HG03354 (cell line): ENCODE measurements at regions not wholly inside any gene's neighbourhood (a gene's known extent, or its start where the extent isn't known, plus 50 kb on each side); places are given as distances from the start of the nearest gene placed in this dataset.

ENCODE experiments used
- ATAC-seq: cut with Tn5 transposase; IDR thresholded peaks from one replicate; pipeline ENCODE4 v1.9.1; 2021; ENCODE audit warnings: mild to moderate bottlenecking; ENCODE audit not compliant: unreplicated experiment, poor library complexity, severe bottlenecking

DNA sequence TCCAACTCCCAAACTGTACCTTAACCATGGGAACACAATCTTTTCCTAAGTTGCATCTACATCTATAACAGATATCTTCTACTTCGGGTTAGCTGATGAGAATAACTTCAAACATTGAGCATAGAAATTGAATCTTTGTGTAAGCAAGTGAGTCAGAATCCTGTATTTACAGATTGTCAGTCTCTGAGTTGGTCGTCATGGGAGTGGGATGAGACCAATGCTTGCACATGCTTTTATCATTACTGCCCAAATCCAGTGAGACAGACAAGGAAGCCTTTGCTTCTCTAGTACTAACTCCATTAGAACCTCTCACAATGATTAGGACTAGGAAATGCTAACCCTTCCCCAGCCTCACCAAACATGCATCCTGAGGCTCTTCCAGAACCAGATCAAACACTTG lies 587.1 kb upstream of the ZNF717 start:
- ATAC-seq, result no peak

DNA sequence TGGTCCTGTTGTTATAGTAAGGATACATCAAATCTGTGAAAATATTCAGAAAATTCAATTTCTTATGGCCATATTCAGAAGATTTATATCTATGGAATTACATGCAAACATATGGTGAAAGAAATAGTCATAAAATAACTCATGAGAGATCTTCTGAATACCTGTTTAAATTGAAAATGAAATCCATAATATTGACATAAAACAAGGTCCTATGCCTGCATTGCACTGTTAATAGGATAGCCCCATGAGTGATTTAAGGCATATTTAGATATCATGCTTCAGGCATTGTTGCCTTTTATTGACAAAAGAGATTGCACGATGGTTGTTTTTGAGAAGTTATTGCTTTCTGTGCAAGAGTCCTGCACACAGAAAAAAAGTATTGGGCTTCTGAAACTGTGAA lies 591.7 kb upstream of the ZNF717 start:
- ATAC-seq, result no peak

DNA sequence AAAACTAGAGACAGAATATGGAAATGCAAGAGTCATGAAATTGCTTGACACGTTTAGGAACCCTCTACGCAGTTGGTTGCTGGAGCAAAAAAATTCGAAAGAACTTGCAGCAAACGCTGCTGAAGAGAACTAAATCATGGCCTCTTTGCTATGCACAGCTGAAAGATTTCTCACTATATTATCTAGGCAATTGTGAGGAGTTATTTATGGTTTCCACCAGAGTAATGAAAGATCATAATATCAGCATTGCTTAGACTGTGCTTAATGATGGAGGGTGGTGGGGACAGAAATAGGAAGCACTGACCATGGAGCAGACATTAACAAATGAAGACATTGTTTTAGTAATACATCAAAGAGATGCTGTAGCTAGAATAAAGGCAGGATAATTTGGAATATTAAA lies 593.4 kb upstream of the ZNF717 start:
- ATAC-seq, result no peak

DNA sequence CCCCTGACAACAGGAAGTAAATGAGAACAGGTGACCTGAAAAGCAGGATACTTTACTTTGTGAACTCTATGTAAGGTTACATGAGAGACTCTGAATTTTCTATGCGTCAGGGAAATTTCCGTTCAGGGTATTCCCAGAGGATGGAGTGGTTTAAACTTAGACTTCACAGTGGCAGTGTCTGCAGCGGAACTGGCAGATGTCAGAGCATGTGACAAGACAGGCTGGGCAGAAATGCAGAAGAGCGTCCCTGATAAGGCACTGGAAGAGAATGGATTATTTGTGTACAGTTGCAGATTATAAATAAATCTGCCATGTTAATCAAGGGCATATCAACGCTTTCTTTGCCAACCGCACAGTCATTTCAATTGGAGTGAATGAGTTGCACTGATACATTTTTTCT lies 598.4 kb upstream of the ZNF717 start:
- ATAC-seq, result no peak

DNA sequence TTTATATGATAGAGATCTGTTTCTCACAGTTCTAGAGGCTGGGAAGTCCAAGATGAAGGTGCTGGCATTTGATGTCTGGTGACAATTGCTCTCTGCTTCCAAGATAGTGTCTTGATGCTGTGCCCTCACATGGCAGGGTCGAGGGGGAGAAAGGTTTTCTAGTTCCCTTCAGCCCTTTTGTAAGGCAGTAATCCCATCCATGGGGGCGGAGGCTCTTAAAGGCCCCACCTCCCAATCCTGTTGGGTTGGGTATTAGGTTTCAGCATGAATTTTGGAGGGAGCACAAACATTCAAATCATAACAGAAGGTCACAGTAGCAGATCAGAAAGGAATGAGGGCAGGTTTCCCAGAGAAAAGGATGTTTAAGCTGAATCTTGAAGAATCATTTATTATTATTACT lies 601.7 kb upstream of the ZNF717 start:
- no peak for ATAC-seq

DNA sequence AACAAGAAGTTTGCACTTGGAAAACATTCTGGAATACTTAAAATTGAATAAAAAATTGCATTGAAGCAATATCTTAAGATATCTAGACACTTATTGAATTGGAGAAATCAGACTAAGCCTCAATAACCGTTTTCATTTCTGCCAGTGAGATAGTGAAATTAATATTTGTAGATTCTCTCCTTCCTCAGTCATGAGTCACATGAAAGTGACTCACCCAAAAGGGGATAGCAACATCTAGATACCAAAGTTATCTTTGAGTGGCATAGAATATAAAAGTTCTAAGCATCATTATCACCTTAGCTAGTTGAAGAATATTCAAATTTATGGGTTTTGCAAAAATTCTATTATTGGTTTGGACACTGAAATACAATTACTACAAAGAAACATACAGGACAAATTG lies 614.8 kb upstream of the ZNF717 start:
- ATAC-seq, result no peak

DNA sequence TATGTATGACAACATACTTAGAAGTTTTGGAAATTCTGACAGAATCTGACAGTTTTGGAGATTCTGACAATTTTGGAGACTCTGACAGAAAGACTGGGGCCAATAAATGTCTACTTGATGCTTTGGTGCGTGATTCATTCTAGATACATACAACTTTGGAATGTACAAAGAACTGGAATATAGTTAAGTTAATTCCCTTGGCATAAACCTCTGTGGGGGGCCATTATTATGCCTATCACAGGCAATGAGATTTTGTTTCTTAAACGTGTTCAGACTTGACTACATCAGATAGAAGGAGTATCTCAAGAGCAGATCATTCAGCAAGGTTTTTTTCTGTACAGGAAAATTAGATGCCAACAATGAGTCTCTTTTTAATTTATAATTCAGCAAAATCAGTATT lies 617.6 kb upstream of the ZNF717 start:
- ATAC-seq, result no peak

DNA sequence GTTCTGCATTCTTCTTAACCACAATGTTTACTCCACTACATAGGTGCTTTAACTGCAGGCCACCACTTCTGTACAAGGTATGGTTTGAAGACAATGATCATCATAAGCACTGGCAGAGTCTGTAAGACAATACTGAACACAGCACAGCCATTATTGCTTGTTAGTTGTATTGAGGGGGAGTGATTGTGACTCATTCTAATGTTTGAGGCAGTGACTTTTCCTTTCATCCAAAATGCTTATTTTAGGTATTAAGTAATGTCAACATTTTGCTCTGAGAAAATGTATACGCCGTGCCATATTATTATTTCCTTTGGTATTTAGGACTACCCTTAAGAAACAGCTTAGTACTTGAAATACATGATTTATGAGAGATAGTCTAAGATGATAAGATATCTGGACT lies 618.2 kb upstream of the ZNF717 start:
- ATAC-seq, result no peak

DNA sequence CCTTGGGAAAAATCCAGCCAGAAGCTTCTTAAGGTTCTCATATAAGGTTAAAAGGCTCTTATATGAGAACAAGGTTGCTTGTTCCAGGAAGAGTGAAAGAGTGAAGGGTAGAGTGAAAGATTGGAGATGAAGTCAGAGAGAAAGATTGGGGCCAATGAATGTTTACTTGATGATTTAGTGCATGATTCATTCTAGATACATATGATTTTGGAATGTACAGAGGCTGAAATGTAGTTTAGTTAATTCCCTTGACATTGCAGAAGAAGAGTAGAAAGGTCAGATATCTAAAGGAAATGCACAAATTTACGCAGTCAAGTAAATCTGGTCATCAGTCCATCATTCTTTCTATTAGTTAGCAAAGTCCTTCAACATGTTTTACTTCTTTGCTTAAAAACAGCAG lies 619.8 kb upstream of the ZNF717 start:
- no peak for ATAC-seq

DNA sequence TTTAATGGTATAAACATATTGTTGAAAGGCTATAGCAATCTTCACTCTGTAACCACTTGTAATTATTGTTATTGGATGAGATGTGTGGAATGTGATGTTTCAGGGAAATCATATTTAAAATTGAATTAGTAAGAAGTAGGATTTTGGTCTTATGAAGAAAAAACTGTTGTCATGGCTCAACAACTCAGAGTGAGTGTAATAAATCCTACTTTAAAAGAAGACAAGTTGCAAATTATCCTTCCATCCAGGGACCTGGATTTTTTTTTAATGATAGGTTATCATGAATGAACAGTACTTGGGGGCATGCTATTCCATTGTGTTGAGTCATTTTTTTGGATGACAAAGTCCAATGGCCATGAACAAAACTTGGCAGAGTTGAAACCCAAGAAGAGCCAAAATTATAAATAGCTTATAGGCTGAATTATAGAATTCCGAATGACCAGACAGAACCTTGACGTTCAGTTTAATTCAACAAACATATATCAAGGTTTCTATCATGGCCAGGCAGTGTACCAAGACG lies 625.5 kb upstream of the ZNF717 start:
- ATAC-seq, result no peak

DNA sequence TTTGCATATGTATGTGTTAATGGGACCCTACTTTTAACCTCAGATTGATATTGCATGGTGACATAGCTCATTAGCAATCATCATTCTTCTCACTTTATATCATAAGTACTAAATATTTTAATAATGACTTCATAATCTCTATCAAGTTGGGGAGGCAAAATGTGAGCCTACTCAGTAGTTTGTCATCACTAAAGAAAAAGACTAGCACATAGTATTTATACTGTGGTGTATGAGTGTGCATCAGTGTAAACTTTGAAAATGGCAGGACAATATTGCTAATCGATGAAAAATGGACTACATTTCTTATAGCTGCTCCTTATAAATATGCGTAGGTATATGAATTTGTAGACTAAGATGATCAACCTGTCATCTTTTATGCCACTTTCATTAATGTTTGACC lies 624.5 kb upstream of the ROBO2 start:
- ATAC-seq, result no peak

DNA sequence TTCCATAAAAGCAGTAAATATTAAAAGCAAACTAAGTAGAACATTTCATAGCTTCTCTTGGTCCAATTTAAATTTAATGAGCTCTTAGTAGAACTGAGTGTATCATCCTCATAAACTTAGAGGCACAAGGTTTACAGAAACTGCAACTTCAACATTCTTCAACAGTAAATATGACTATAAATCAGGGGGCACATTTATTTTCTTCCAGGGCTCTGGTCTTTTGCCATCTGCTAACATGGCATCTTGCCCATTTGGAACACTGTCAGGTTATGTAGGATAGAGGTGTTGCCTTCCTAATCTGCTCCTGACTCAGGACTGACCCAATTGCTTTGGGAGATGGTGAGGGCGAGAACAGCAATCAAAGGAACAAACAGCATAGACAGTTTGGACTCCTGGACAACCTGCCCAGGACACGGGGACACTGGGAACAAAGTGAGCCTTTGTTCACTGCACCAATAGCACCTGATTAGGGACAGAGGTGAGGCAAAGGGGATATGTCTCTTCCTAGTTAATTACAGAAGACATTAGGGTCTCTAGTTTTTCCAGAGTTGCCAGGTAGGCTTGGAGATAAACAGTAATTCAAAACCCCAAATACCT lies 610.2 kb upstream of the ROBO2 start:
- no peak for ATAC-seq

DNA sequence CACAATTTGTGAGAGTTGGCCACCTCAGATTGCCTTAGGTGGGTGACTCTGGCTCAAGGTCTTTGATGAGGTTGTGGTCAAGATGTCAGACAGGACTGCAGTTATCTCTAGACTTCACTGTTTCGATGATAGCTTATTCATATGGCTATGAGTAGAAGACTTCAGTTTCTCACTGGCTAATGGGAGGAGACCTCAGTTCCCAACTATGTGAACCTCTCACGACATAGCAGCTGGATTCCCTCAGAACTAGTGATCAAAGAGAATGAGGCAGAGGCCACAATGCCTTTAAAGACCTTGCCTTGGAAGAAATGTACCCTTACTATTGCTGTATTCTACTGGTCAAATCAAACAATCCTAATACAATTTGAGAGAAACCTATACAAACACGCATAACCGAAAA lies 607.5 kb upstream of the ROBO2 start:
- no peak for ATAC-seq

DNA sequence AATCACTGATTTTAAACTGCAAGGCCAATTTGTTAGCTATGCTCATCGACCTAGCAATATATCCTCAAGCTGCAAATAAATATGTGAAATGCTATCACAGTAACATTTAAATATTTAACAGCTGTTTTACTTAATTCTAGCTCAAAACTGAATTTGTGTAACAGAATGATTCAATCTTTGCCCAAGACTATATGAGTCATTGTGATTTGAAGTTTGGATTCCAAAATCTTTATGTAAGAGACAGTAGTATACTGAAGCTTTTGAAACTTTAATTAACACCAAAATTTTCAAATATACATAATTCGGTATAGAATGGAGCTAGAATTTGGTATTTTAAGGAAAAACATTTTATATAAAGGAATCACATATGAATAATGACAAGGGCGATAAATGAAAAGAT lies 603.0 kb upstream of the ROBO2 start:
- ATAC-seq, result no peak

DNA sequence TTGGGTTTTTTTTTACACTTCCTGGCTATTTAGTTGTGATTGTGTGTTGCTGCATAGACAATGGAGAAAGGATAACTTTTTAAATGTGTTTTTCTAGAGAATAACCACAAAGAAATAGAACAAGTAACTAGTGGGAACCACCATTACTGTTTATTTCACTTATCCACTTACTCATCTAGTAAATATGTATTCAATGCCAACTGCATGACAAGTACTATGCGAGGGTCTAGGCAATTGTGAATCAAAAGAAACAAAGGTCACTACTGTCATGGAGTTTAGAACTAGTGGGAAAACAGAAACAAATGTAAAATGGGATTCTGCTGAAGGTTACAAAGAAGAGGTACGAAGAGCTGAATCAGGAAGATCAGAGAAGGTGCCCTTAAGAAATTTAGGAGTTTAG lies 600.9 kb upstream of the ROBO2 start:
- ATAC-seq, result no peak

DNA sequence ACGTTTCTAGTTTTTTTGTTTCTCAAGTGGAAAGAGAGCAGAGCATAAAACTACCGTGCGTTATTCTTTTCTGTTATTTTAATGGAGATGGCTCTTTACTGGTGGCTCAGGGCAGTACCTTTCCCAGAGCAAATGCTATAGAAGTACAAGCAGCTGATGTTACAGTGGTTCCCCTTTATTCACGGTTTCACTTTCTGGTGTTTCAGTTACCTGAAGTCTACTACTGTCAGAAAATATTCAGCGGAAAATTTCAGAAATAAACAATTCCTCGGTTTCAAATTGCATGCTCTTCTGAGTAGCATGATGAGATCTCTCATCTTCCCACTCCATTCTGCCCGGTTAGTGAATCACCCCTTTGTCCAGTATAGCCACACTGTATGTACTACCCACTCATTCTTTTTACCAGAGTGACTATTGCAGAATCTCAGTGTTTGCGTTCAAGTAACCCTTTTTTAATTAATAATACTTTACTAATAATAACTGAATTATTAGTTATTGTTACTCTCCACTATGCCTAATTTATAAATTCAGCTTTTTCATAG lies 597.5 kb upstream of the ROBO2 start:
- ATAC-seq, result no peak

DNA sequence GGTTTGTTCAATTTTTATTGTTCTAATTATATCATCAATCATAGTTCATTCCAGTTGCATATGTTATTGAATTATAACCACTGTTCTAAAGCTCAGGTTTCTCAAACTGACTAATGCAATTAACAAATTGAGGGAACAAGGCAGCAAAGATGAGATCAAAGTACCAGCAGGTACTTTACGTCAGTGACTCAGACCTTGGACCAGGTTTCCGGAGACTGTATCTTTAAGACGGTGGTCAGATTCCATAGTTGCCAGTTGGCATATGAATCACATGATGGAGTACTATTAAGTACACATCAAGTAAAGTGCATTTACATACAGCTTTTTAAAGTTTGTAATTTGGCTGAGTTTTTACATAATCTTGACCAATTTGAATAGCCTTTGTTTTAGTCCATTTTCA lies 583.6 kb upstream of the ROBO2 start:
- no peak for ATAC-seq

DNA sequence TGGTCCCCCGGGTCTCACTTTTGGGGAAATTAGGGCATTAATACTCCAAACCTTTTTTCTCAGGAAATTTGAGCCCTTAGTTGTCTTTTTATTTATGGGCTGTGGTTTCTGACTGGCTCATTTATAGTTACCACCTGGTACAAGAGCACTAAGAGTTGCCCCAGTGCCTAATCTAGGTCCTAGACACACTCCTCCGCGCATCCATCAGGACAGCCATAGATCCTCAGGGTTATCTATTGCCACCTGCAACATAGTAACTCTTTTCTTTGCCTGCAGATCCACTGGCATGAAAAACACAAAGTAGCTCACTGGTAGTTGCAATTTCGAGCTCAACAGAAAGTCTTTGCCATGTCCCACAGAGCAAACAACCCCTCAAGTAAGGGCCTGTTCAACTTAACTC lies 576.4 kb upstream of the ROBO2 start:
- no peak for ATAC-seq

DNA sequence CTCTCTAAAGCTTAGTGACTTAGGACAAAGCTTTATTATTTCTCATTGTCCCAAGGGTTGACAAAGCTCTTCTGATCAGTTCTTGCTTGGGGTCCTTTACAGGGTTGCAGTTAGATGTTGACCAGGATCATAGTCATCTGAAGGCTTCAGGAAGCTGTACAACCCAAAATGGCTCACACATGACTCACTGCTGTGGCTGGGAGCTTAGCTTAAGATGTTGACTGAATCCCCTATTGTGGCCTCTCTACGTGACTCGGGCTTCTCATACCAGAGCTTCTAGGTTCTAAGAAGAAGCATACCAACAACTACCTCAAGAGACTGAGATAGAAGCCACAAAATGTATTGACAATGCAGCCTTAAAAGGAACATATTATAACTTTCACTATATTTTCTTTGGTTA lies 569.6 kb upstream of the ROBO2 start:
- no peak for ATAC-seq

DNA sequence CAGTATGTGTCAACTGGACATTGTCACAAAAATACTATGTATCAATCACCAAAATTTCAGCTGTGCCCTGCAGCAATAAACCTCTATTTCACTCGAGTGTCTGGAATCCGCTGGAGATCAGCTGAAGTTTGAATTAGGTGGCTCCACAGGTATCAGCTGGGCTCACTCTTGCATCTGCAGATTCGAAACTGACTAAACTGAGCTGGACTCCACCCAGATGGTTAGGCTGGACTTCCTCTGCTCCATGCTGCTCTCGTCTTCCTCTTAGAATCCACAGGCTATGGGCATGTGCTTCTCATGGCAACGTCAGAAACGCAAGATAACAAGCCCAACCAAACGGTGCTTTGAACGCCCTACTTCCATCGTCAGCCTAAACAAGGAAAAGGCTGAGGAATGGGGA lies 565.3 kb upstream of the ROBO2 start:
- no peak for ATAC-seq

DNA sequence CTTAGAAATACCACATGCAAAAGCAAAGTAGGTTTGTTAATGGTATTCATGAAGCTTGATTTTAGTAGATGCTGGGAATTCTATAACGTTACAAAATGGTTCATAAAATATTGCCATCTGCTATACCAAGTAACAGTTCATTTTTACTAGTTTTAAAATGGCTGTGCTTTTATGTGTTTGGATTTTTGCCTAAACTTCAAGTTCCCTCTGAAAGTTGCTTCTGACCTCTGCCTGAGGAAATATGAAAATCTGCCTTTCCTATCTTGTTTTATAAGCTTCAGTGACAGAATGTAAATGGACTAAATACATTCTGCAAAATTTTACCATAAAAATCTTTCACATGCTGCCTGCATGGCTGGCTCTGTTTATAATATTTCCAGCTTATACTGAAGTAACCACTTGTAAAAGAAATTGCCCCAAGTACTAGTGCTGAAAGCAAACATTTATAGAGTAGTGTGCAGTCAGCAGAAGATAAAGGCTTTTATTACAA lies 560.7 kb upstream of the ROBO2 start:
- ATAC-seq, result no peak

DNA sequence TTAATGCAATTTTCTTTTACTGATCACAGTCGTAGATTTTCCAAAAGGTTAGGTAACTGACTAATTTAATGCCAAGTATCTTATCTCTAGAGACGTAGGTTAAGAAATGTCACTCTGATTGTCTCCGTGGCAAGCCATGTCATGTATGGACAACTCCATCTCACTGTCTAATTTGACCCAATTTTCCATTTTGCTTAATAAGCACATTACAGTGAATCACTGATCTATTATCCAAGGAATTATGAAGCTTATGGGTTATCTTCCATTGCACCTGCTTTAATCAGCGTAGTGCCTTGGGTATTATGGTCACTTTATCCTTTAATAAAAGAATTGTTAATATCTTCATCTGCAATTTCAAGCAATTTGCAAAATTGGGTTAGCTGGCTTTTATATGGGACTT lies 557.4 kb upstream of the ROBO2 start:
- ATAC-seq, result no peak
